NCI-H748 treated with DMSO at 0.1 percent for 48 hours (cell line): ENCODE measurements at regions not wholly inside any gene's neighbourhood (a gene's known extent, or its start where the extent isn't known, plus 50 kb on each side); places are given as distances from the start of the nearest gene placed in this dataset.
"Not testable (repeated sequence)": the region's sequence is repeated elsewhere in the genome, so short reads cannot be mapped to it uniquely, and the experiment has no call there.

Source experiments
- DNase-seq: peaks from one replicate; lab custom pipeline; 2025; lab: John Stamatoyannopoulos, UW

DNA sequence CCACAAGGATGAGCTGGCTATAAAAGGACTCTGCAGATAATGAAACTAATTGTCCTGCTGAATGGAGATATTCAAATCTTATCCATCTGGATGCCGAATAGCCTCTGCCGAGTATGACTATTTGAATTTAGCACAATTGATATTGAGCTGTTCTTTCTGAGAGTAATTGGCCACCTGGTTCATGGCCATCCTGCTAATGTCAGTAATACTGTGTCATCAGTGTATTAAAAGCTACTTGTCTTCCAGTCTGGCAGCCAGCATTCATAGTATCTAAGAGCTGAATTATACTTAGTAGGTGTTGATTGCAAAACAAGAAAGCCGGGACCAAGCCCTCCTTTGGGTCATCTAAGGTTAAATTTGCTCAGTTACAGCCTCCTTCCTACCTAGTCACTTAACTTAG is 310.7 kb upstream of the NCAM1 start:
- no peak for DNase-seq

DNA sequence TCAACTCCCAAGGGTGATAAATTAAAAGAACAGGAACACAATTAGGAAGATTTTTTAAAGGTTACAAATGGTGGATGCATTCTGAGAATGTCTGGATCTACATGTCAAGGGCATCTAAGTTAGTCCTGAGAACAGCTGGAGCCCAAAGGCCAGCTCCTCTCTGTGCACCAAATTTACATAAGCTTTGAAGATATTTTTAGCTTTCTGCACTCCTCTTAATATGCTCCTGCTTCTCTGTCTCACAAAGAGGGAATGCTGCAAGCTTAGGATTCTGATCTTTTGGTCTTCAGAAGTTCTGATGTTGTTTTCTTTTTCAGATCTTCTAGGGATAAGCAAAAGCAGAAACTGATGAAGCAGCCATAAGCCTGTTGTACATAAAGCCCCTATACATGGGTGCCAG is 309.8 kb upstream of the NCAM1 start:
- no peak for DNase-seq

GRCh38 chr11:112652786-112653390 is 308.3 kb upstream of the NCAM1 start:
- DNase-seq = no peak

- DNase-seq = no peak
These were observed 305.8 kb upstream of the NCAM1 start for GRCh38 chr11:112655371-112655770.

GRCh38 chr11:112656772-112657428 is 304.3 kb upstream of the NCAM1 start:
- no peak for DNase-seq

GRCh38 chr11:112658431-112658878 is 302.8 kb upstream of the NCAM1 start:
- DNase-seq = no peak

DNA sequence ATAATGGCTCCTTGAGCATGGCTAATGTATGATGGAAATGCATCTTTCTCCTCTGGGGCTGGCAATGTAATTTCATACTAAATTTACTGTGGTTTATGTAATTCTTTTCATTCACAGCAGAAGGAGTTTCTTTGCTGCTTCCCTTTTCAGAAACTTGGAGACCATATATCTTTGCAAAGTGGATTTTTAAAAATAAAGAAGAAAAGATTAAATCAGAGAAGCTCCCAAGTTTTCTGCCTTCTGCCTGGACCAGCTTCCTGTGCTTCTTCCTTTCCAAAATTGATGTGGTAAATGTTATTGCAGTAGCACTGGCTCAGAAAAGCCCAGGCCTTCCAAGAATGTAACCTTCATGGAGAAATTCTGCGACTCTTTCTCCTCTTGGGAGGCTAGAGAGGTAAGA is 300.1 kb upstream of the NCAM1 start:
- no peak for DNase-seq

DNA sequence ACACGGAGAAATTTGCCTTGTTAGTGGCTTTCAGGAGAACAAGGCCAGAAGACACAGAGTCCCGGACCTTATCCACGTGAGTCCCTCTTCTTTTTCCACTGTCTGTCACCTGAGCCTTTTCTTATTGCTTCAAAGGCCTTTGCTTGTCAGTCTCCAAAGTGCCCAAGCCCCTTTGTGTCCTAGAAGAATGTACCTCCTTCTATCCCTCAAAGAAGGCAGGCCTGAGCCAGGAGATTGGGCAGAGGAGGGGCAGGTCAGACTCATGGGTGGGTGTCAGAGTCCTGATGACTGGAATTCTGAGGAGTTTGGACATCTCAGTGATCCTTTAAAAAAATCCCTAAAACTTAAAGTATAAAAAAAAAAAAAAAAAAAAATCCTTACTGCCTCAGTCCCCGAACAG is 299.6 kb upstream of the NCAM1 start:
- DNase-seq = no peak

GRCh38 chr11:112662554-112662953 is 298.7 kb upstream of the NCAM1 start:
- no peak for DNase-seq

DNA sequence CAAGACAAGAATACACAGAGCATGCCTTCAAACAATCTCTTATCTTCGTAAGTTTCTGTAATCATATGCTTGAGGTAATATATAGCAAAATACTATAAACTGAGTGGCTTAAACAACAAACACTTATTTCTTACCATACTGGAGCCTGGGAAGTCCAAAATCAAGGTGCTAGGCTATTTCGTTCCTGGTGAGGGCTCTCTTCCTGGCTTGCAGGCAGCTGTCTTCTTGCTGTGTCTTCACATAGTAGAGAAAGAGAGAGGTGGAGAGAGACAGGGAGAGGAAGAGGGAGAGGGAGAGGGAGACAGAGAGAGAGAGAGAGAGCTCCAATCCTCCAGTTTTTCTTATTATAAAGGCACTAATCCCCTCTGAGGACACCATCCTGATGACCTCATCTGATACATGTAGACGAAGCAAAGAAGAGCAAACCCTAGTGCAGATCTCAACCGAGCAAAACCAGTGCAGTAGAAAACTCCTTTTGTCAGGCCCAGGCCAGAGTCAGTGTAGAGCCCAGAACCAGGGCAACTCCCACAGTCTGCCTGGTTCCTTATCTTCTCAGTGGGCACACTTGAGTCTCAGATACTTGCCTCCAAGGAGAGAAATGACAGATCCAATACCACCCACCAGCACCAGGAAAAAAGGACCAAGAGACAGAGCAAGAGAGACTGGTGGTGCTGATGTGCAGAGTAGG is 297.1 kb upstream of the NCAM1 start:
- DNase-seq = no peak

DNA sequence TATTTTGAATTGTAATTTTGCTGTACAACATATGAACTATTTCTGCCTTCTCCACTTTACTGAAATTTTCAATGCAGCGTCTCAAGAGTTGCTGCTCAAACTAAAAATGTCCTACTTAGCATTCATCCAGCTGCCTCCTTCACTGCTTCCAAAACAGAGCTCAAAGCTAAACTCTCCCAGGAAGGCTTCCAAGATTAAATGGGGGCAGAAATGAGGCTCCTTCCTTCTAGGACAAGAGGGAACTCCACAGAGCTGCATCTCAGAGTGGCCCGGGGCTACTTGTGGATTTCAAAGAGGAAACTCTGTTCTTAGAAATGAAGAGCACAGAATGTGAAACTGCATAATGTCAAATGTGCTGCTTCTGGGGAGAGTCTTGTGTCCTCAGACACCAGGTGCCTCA is 295.9 kb upstream of the NCAM1 start:
- no peak for DNase-seq

DNA sequence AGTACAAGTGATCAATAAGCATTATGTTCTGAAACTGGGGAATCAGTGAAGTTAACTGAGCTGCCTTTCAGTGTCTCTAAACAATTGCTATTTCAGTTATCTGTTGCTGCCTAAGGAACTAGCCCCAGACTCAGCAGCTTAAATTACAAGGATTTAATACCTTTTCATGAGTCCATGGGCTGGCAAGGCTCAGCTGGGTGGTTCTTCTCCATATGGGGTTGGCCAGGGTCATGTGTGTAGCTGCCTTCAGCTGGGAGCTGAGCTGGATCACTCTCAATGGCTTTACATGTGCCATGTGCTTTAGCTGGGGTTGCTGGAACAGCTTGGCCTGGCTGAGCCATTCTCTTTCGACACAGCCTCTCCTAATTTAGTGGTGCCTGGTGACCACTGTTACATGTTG is 295.0 kb upstream of the NCAM1 start:
- DNase-seq = no peak

DNA sequence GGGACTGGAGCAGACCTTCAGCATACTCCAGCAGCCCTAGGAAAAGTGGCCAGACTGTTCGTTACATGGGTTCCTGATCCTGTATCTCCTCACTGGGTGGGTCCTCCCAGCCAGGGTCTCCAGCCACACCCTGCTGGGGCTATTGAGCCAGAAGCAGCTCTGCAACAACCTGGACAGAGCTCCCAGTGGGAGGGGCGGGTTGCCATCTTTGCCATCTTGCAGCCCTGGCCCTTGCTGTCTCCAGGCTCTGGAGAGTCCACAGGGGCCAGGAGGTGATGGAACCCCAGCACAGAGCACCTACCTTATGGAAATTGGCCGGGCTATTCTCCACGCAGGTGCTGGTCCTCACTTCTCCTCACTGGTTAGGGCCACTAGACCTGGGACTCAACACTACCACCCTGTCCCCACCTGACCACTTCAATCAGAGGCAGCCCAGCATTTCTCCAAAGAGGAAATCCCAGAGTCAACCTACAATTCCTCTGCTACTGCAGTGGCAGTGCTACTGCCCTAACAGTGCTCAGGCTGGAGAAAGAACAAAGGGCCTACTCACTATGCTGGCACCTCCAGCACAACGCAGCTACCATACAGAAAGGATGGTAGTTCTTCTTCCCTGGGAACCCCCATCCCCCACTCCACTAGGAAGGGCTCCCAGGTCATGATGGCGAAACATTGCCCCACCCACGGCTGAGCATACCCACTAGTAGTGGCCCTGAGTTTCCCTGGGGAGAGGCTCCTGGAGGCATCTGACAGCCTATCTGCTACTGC is 290.2 kb upstream of the NCAM1 start:
- DNase-seq = no peak

- DNase-seq = not testable (repeated sequence)
These were observed 287.8 kb upstream of the NCAM1 start for GRCh38 chr11:112673401-112673800.

DNA sequence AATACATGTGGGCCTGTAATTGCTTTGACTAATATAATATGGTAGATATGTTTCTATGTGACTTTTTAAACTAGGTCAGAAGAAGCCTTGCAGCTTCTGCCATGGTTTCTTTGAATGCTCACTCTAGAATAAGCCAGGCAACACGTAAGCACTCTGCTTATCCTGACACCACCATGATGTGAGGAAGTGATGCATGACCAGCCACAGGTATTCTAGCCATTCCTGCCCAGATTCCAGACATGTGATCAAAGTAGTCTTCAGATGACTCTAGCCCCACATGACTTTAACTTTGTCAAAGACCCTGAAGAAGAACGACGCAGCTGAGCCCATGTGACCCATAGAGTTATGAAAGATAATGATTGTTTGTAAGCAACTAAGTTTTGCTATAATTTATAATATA is 276.1 kb upstream of the NCAM1 start:
- DNase-seq = no peak

- DNase-seq = no peak
These were observed 271.4 kb upstream of the NCAM1 start for GRCh38 chr11:112689851-112690250.

DNA sequence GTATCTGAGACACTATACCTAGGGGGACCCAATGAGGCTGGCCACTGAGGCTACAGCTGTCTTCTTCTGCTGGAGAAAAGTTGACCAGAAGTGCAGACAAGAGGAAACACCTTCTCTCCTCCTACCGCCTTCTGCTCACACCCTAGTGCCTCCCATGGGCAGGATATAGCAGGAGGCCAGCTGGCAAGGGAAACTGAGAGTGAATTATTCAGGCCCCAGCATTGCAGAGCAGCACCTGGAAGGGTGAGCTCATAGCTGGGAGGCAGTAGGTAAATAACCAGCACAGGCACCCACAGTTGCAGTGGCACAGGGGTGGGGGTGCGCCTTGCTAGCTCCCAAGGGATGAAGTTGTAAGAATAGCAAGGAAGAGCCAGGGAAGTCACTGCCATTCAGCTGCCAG is 267.4 kb upstream of the NCAM1 start:
- DNase-seq = no peak

DNA sequence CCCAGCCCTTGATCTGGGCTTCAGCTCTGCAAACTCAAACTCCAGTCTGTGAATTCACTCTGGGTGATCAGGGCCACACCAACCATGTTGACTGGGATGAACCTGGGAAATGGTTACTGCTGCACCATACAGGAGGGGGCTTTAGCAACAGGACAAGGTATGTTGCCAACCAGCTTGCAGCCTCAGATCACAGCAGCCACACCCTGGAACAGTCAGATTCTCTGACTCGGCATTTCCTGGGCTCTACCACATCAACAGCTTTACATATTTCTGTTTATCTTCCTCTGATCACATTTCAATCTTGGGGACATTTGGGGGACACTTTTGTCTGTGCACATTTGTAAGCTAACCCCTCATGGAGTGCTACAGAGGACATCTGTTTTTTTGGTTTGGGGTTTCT is 267.0 kb upstream of the NCAM1 start:
- no peak for DNase-seq

- DNase-seq = no peak
These were observed 266.4 kb upstream of the NCAM1 start for GRCh38 chr11:112694813-112695212.

- DNase-seq = no peak
These were observed 263.6 kb upstream of the NCAM1 start for GRCh38 chr11:112697391-112698178.

GRCh38 chr11:112705148-112705547 is 256.1 kb upstream of the NCAM1 start:
- DNase-seq = no peak

DNA sequence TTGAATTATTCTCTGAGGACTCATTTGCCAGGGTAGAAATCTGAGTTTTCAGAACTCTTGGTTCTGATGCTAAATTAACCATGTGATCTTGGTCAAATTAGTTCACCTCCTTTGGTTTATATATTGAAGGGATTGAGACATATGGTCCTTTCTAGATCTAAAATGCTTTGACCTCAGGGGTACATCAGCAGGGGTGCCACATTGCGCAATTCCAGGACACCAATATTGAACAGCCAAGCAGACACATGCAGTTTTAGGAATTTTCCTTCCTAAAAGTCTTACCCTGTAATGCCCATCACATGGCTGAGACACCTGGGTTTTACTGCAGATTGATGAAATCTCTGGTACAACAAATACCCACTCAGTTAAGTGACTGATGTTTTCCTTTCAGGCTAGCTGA is 254.4 kb upstream of the NCAM1 start:
- no peak for DNase-seq
